ENCODE measurements at regions not wholly inside any gene's neighbourhood (a gene's known extent, or its start where the extent isn't known, plus 50 kb on each side); places are given as distances from the start of the nearest gene placed in this dataset.

DNA sequence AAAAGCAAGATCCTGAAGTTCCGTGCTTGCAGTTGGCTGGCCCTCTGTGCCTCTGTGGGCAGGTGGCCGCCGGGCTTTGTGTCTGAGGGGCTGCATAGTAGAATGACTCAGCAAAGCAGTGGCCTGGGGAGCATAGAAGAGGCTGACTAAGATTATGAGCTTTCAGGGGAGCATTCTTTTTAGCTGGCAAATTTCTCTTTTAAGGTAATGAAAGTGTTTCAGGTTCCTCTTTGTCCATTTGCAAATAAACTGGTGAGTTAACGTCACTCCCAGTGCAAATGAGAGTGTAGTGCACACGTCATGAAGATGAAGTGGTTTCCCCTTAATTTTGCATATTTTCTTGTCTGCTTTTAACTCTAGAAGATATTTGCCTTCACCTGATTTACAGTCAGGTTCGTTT lies 98.6 kb downstream of the BCL2L11 start:
- DNase-seq, result no peak

DNA sequence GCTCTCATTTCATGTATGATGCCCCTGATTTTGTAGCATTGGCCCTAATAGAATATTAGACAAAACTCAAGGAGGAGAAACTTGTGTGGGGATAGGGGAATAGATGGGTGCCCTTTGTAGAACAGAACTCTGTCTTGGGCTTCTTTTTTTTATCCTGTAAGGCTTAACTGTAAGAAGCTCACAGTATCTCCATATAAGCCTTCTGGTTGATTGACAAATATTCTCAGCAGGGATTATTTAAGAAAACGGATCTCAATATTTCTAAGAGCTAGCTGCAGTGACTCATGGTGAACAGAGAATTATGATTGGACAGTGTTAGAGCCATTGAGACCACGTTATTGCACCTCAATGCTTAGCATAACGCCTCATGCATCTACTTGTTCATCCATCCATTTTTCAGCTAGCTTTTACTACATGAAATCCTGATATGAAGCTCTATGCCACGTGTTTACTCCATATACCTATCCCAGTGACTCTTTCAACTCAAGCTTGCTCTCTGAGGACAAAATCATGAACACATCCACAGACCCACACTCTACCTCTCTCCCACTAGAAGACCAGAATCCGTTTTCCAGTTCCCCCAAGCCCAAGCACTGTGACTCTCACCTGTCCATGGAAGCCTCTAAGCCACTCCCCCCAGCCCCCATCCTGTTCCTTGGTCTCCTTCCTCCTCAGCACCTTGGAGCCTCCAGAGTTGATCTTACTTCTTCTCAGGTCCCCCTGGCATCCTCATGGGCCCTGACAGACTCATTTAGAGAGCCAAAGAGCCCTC lies 99.2 kb downstream of the BCL2L11 start:
- no peak for DNase-seq

DNA sequence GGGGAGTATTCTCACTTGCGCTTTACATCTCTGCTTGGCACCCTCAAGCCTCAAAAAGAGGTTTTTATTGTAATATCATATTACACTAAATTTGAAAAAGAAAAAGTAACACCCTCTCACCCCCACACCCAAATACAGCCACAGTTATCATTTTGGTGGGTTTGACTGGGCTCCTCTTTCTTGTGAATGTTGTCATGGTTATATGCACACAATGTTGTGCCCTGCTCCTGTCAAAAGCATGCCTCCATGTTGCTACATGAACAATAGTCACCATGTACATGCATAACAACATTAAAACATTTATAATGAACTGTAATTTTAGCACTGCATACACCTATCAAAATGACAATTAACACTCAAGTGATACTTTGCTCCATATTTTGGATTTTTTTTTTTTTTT lies 100.2 kb downstream of the BCL2L11 start:
- DNase-seq, result no peak

DNA sequence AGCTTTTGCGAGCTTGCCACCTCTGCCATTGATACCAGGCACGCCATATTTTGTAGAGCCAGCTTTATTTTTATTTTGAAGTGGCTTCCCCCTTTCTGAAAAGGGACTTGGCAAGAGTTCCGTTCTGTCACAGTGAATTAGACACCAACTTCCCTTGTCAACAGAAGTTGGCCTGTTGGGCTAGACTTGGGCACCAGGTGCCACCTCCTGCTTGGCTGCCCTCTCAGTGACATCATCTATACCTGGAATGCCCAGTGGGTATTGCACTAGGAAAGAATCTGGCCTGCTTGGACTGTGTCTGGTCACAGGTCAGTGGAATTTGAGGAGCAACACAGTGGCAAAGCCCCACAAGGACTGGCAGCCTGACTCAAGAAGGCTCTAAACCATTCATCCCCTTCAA lies 101.0 kb downstream of the BCL2L11 start:
- no peak for DNase-seq

DNA sequence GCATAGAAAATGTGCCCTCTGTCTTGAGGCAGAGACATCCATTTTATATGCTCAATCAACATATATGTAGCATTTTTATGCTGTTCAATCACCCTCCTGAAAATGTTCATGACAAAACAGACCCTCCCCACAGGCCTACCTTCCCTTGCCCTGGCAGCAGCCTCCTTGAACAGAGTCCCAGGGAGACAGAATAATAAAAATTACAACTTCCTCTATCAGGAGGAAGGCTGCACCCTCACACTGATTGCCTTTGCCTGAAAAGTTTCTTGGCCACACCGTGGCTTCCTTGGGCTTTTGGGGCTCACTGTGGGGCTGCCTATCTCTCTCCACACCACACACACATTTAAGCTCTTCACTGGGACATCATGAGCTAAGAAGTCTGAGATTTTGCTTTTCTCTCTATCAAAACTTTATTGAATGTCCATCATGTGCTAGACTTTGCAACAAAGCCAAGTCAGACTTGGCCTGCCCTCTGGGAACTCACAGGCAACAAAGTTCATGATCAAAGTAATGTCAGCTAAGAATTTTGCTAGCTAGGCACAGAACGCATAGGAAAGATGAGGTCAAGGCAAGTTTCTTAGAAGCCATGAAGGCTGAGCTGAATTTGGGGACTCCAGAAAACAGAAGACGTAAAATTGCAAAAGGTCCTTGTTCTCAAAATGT lies 101.6 kb downstream of the BCL2L11 start:
- no peak for DNase-seq

DNA sequence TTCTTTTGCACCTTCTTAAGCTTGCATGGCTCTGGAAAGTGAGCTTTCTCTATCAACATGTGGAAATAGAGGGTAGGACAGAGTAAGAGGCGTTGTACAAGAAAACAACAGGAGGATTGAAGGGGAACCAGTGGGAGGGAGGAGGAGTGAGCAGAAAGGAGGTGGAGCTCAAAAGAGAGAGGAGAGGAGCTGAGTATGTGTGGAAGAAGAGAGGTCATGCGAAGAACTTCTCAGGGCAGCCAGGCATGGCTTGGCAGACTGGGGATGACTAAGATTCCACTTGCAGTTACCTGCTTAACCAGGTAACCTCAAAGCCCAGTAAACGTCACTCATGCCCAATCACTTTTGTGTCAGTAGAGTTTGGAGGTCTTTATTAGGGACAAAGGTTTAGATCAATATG lies 105.1 kb downstream of the BCL2L11 start:
- no peak for DNase-seq

DNA sequence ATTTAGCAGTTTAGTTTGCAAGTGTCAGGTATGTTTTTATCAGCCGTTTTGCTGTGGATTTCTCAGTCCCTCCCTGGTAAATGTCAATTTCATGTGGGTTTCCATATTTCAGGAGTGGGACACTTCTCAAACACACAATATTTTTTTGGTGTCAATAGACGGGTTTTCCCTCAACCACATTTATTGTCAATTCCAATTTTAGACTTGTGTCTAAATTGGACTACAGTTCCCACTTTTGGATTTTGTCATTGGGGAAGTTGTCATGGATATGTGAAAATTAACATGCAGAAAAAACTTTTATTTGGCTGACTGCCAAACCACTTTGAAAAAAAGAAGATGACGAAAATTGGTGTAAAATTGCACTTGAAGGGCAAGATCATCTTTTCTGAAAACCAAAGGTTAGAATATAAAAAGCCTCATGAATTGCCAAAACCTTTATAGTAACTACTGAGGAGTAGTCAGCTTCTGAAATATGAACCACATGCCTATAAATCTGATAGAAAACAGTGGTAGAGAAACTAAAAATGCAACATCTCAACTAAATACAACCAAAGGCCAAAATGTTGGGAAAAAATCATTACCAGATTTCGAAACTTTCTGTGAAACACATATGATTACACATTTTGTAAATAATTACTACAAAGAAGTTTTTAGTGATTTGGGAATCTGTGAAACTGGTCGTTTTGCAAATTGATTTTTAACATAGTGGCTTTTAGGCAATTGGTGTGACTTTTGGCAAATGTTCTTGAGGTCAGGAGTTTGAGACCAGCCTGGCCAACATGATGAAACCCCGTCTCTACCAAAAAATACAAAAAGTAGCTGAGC lies 106.4 kb downstream of the BCL2L11 start:
- DNase-seq, result no peak

DNA sequence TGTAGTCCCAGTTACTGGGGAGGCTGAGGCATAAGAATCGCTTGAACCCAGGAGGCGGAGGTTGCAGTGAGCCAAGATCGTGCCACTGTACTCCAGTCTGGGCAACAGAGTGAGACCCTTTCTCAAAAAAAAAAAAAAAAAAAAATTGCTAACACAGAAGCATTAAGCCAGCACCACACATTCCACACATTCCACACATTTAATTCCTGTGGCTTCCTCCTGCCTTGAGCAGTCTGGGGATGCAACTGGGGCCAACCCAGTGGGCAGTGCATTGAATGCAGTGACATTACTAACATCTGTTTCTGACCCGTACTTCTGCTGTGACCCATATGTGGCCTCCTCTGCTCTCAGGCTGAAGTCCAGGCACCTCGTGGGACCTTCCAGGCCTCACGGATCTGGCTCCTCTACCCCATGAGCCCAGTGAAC lies 107.0 kb downstream of the BCL2L11 start:
- no peak for DNase-seq

DNA sequence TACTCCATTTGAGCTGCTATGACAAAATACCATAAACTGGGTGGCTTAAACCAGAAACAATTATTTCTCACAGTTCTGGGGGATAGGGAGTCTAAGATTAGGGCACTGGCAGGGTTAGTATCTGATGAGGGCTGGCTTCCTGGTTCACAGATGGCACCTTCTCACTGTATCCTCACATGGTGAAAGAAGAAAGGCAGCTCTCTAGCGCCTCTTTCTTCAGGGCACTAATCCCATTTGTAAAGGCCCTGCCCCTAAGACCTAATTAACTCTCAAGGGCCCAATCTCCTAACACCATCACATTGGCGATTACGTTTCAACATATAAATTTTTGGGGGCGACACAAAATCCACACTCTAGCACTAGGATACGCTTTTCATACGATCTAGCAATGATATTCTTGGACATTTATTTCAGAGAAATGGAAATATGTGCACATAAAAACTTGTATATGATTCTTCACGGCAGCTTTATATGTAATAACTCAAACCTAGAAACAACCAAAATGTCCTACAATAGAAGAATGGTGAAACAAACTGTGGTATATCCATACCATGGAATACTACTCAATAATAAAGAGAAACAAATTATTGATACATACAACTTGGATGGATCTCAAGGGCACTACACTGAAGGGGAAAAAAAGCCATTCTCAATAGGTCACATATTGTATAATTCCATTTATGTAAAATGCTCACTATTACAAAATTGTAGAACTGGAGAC lies 111.0 kb downstream of the BCL2L11 start:
- DNase-seq, result no peak

DNA sequence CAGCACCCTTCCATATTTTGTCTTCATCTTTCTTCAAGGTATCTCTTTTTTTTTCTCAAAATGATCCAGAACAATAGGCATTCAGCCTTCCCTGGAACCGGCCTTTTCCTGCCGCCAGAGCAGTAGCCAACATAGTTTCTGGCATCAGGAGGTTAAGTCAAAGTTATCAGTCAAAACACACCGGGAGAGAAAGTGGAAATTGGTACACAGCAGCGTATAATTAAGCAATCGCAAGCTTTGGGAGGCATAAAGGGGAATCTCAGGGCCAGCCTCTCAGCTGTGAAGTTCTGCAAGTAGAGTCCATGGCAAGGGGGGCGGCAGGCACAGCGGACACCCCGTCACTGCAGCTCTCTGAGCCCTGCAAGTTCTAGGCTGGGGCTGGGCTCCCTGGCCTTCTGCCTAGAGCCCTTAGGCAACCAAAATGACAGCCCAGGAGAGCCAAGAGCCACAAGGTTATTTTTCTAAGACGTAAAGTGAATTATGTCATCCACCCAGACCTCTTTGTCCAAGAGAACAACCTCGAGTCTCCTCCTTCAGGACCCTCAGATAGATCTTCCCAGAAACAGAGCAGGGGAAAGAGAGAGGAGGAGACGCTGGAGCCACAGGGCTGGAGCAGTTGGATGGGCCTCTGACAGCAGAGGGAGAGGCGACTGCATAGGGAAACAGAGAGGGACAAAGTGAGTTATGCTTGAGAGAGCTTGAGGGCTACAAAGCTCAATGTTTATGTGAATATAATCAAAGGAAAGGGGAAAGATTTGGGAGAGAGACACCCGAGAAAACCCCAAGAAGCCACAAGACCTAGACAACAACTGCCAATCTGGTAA lies 114.7 kb downstream of the BCL2L11 start:
- DNase-seq, result no peak

DNA sequence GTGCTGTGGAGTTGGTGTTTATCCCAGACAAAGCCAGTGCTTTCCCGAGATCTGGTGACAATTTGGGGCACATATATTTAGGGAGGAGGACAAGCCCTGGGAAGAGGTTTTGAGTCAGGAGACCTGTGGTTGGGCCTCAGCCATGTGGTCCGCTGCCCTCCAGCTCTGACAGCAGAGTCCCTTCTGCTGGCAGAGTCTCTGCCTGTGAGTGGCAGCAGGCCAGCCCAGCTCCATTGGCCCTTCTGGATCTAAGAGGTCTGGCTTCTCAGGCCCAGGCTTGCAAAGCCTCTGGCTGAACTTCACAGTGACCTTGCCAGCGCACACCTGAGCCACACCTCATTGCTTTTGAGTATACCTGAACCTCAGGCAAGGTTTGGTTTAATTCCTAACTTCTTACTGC lies 115.3 kb downstream of the BCL2L11 start:
- no peak for DNase-seq

DNA sequence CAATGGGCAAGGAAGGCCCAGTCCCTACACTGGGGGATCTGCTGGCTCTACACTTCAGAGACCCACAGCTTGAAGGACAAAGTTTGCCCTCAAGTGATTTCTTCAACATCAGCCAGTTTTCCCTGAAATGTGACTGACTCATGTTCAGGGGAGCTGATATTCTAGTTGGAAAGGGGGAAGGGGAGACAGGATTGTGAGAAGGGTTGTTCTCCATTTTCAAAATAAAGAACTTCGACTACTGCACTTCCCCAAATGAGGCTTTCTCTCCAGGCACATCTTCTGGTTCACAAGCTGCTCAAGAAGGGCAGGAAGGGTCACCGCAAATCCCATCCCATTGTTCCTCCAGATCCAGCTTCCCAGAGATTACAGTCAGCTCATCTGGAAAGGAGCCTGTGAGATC lies 117.6 kb downstream of the BCL2L11 start:
- DNase-seq, result no peak

DNA sequence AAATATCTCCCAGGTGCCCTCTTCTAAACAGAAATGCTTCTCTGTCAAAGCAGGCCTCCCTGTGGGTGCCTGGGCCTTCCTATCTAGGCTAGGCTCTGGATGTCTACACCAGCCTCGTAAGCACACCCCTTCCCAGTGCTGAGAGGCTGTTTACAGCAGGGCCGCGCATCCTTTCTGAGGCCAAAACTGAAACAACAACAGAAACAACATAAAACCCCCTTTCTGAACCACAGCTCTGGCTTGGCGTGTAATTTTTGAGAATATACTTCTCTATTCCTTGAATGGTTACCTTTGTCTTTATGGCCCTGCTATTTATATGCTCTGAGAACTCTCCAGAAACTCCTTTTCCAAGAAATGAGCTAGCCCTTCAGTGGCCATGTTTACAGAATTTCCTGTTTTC lies 118.4 kb downstream of the BCL2L11 start:
- DNase-seq, result no peak

DNA sequence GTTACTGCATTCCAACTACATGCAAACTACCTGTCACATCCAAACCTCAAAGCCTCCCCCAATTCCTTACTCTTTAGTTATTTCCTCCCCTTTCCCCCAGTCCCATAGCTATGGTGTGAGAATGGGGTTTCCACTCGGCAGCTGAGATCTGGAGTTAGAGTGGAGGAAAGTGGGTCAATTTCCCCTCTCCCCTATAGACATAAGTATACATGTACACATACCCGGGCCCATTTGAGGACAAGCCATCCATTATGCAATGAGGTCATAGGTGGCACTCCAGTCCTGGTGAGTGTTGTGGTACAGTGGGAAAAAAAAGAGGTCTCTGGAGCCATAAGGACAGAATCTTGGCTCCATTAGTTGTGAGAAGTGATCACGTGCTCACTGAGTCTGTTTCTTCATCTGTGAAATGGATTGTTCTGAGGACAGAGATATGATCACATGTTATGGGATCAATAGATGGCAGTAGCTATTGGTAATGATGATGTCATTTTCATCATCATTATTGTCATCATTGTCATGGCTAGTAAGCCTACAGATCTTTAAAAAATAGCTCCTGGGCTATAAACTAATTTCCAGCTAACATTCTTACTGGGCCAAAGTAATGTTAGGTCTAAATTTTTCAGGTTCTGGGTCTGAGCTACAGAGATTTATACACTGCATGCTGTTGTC lies 119.0 kb downstream of the BCL2L11 start:
- DNase-seq, result no peak

DNA sequence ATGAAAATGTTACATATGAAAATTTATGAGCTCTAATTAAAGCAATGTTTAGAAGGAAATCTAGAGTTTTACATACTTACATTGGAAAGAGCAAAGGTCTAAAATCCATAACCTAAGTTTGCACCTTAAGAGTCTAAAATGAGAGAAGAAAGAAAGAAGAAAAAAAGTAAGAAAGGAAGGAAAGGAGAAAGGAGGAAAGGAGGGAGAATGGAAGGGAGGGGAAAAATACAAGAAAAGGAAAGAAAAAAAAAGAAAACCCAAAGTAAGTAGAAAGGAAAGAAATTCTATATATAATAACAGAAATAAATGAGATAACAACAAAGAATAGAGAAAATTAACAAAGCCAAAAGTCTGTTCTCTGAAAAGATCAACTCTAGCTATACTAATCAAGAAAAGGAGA lies 122.6 kb downstream of the BCL2L11 start:
- no peak for DNase-seq

DNA sequence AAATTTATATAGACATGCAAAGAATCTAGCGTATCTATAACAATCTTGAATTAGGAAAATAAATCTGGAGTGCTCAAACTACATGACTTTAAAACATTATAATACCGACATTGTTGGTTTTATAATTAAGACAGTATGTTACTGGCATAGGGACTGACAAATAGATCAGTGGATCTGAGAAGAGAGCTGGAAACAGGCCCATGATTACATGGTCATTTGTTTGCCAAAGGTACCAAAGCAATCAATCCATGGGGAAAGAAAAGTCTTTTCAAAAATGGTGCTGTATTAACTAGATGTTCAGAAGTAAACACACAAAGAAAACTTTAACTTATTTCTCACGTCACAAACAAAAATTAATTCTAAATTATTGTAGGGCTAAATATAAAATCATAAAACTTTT lies 124.2 kb downstream of the BCL2L11 start:
- no peak for DNase-seq

DNA sequence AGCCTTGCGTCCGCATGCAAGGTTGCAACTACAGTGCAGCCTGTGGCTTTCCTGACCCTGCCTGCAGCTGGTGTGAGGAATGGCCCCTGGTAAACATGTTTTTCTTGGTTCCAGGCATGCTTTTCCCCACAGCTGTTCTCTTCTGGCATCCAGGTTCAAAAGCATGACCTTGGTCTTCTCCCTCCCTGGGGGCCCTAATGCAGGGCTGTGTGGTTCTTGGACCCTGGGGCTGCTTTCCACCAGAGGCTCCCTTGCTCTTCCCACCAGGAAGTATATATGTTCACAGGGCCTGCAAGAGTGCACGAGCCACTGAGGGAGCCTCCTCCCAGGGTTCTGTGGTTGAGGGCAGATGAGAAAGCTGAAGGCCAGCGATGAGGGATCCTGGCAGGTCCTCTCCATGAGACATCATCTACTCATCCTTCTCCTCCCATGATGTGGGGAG lies 125.9 kb downstream of the BCL2L11 start:
- no peak for DNase-seq

DNA sequence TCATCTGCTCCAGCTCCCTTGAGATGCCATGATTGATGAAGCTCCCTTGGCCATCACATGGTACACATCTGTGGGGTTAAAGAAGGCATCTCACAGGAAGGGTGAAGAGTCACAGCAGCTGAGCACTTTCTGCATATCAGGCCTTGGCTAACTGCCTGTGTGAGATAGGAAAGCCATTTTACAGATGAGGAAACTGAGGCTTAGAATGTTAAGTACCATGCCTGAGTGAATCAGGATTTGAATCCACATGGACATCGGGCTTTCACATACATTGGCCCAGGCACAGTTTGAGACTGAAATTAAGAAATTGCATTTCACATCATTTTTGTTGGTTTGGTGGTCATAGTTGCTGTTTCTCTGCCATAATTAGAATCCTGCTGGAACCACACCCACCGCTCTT lies 126.8 kb downstream of the BCL2L11 start:
- no peak for DNase-seq

DNA sequence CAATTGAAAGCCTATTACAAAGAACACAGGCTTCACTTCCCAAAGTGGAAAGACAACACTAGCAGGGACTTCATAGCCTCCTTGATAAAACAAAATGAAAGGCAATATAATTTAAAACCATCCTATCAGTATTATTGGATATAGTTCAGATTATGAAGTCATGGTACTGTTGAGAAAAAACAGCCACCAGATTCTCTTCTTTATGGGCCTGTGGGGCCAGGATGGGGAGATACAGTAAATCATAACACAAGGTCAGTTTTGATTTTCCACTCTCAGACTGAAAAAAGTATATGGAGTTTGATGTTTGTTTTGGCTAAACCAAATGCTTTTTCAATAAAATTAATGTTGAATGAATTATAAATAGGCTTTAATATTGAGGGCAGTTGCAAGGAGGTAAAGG lies 129.1 kb downstream of the BCL2L11 start:
- no peak for DNase-seq

DNA sequence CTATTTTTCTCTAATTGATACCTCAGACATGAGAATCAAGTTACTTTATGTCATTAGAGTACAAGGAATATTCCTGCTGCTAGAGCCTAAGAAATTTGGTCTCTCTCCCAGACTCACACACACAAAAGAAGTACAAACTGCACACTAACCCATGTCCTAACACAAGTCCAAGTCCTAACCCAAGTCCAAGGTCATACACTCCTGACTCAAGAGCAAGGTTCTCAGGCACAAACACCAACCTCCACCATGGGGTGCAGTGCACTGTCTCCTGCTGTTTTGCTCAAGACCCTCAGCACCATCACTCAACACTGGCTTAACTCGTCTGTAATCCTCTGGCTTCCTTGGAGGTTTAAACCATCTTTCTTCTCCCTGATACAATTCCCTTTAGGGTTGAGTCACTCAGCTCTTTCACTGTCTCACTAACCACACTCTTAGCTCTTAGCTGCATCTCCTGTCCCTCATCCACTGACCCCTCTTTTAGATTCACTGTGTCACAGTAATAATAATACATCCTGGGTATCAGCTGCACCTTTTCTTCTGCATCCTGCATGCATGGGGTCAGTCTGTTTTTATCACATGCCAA lies 129.8 kb downstream of the BCL2L11 start:
- DNase-seq, result no peak

DNA sequence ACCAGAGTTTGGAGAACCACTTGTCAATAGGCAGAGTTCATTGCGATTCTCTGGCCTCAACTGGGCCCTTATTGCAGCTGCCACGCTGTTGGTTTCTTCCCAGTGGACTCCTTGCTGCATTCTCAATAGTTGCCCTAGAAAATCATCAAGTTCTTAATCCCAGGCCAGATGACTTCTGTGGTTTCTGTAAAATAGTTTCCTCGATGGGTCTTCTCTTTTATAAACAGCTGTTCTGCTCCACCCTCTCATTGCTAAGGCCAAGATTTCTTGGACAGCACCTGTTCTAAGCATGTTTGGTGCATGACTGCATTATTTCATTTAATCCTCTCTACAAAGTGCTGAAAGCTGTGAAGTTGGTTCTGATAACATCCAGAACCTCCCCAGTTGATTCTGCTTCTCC lies 131.0 kb downstream of the BCL2L11 start:
- DNase-seq, result no peak

All from NCI-H1694 (cell line).